GM13976 (cell line): ENCODE measurements at regions not wholly inside any gene's neighbourhood (a gene's known extent, or its start where the extent isn't known, plus 50 kb on each side); places are given as distances from the start of the nearest gene placed in this dataset.

Experiments
- DNase-seq: peaks from one replicate; pipeline ENCODE4 v3.0.0; 2012; ENCODE audit warnings: low spot score
- CTCF ChIP-seq: IDR thresholded peaks from 2 replicates; pipeline ENCODE4 v1.5.1; 2012; ENCODE audit warnings: borderline replicate concordance, mild to moderate bottlenecking; ENCODE audit not compliant: insufficient read depth; ENCODE audit errors: extremely low read depth, missing control alignments, control extremely low read depth
- in situ Hi-C: fragments of 300-500 bp; cut with MboI; formaldehyde crosslinking; loops from one replicate; pipeline ENCODE4 v1.12.0; 2022; ENCODE audit warnings: low sequenced_read_pairs, mixed read lengths, inconsistent platforms; ENCODE audit not compliant: unreplicated experiment

- no peak for TF ChIP-seq CTCF
- peak; percentile 23 for DNase-seq
- in situ Hi-C loops = no loop called here
These were observed 111.2 kb downstream of the KCNRG start for GRCh38 chr13:50126263-50126992.

DNA sequence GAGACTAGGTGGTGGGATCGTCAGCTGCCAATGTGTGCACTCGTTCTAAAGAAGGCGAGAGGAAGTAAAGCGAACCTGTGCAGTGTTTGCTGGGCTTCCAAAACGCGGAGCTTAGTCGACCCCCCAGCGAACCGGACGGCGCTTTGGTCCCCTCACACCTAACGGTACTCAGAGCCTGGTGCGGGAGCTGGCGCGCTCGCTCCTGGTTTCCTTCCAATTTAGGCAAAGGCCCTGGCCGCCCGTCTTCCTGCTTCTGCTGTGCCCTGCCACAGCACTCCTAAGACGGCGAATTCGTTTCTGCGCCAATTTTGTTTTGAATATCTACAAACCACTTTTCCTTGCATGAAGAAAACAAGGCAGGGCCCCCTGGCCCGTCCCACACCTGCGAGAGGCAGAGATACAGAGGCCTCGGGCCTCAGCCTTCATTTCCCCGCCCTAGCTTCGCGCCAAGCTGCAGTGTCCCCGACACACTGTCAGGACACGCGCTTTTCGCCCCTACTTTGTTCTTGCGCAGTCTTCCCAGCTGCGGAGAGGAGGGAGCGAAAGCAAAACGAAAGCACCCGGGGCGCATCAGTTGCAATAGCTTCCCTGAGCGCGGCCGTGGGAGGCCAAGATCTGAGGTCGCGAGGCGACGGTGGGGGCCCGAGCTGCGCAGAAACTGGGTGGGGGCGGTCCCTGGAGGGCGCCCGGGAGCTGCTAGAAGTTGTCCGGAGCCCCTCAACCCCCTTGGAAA lies 111.9 kb downstream of the KCNRG start:
- no peak for TF ChIP-seq CTCF
- in situ Hi-C loops = no loop called here
- peak; percentile 41 for DNase-seq

GRCh38 chr13:50127726-50128291 lies 112.6 kb downstream of the KCNRG start:
- no peak for DNase-seq
- in situ Hi-C loops = no loop called here
- no peak for TF ChIP-seq CTCF

DNA sequence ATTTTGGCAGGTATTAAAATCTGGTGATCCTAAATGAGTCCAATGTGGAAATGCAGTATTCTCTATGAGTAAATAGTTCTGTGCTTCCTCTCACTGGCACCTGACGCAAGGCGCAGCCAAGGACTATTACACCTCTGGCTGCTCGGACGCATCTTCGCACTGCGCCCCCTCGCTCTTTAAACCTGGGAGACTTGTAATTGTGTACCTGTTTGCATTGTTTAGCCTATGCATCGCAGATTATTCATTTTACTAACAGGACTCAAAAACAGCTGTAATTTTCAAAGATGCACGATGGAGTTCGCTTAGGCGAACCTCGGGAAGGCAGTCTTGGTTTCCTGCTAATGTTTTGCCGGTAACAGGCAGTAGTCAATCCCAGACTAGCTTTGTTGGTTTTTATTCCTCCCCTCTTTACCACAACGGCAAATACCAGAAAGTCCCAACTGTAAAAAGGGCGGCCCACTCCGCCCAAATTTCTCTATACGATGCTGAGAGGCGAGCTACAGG lies 113.2 kb downstream of the KCNRG start:
- DNase-seq = peak; percentile 47
- in situ Hi-C loops = no loop called here
- no peak for TF ChIP-seq CTCF

DNA sequence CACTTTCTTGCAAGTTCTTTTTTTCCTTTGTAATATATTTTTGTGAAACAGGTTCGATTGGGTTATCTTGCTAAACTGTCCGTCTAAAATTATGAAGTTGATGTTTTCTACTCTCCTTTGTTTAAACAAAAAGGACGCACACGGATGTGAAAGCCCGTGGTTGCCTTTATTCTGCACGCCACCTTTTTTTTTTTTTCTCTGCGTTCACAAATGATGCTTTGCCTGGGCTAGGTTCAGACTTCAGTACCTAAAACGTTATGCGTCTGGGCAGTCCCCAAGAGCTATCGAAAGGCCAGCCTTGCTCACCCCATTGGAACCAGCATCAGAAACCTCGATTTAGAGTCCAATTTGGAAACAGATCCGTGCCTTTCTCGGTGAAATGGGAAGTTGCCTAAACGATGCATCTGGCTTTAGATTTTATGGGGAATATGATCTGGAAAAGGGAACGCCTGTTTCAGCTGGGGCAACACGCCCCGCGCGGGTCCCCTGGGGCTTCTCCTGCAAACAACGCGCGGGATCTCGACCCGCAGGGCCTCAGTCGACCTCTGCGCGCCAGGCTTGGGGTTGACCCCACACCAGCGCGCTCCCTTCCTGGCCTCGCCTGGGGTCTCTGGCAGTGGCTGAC lies 113.9 kb downstream of the KCNRG start:
- no peak for TF ChIP-seq CTCF
- in situ Hi-C loops = no loop called here
- peak; percentile 55 for DNase-seq

- in situ Hi-C loops = no loop called here
- no peak for DNase-seq
- TF ChIP-seq CTCF = no peak
These were observed 114.5 kb downstream of the KCNRG start for GRCh38 chr13:50129706-50130122.
